DND-41 (cell line): ENCODE measurements at regions not wholly inside any gene's neighbourhood (a gene's known extent, or its start where the extent isn't known, plus 50 kb on each side); places are given as distances from the start of the nearest gene placed in this dataset.

Source experiments
- ATAC-seq: fragments of 200-7000 bp; cut with Tn5 transposase; 3 replicates; pipeline ENCODE4 v1.9.1; 2021; ENCODE audit warnings: low read depth; ENCODE audit not compliant: insufficient read depth
- DNase-seq: peaks from one replicate; pipeline ENCODE4 v3.0.0-alpha.2; 2020
- H2AFZ ChIP-seq: 2 replicates; pipeline ENCODE4 v1.6.0; 2012; ENCODE audit warnings: low read depth, low read length
- H3K27ac ChIP-seq: 2 replicates; pipeline ENCODE4 v1.5.1; 2012; ENCODE audit warnings: low read length, inconsistent platforms
- H3K27me3 ChIP-seq: fragments of 200-600 bp; sonication (generic); 2 replicates; pipeline ENCODE4 v1.6.0; 2012; ENCODE audit warnings: low read length, mild to moderate bottlenecking, inconsistent platforms; ENCODE audit not compliant: insufficient read depth, poor library complexity
- H3K36me3 ChIP-seq: 2 replicates; pipeline ENCODE4 v1.5.1; 2012; ENCODE audit warnings: low read length, inconsistent platforms; ENCODE audit not compliant: insufficient read depth
- H3K4me1 ChIP-seq: 2 replicates; pipeline ENCODE4 v1.5.1; 2012; ENCODE audit warnings: mild to moderate bottlenecking, low read length; ENCODE audit not compliant: insufficient read depth
- H3K4me2 ChIP-seq: 2 replicates; pipeline ENCODE4 v1.6.0; 2012; ENCODE audit warnings: mild to moderate bottlenecking, moderate library complexity, low read length, inconsistent platforms; ENCODE audit not compliant: insufficient read depth
- H3K4me3 ChIP-seq, 2 experiments: fragments of 200-600 bp in 1 of 2; shearing (Covaris generic) in 1 of 2; 2 replicates each; pipeline ENCODE4 v1.5.1; 2012 to 2016; ENCODE audit warnings: inconsistent platforms in 2 of 2, low read length in 2 of 2, mild to moderate bottlenecking in 2 of 2, low read depth in 1 of 2, moderate library complexity in 1 of 2
- H3K79me2 ChIP-seq: 2 replicates; pipeline ENCODE4 v1.6.0; 2012; ENCODE audit warnings: low read length, inconsistent platforms; ENCODE audit not compliant: insufficient read depth
- H3K9ac ChIP-seq: 2 replicates; pipeline ENCODE4 v1.6.0; 2012; ENCODE audit warnings: low read depth, mild to moderate bottlenecking, inconsistent platforms, low read length, moderate library complexity
- H3K9me3 ChIP-seq: 2 replicates; pipeline ENCODE4 v1.5.1; 2012; ENCODE audit warnings: low read length, moderate library complexity, mild to moderate bottlenecking, inconsistent platforms; ENCODE audit not compliant: insufficient read depth, severe bottlenecking
- H4K20me1 ChIP-seq: 2 replicates; pipeline ENCODE4 v1.6.0; 2012; ENCODE audit warnings: low read length; ENCODE audit not compliant: insufficient read depth
- EZH2 ChIP-seq: IDR thresholded peaks from 3 replicates; pipeline ENCODE4 v1.6.1; 2012; ENCODE audit warnings: borderline replicate concordance, low read depth, mild to moderate bottlenecking, moderate library complexity, low read length, inconsistent platforms; ENCODE audit not compliant: severe bottlenecking
- TF ChIP-seq, protein P1 (sequence below): IDR thresholded peaks from 2 replicates; pipeline ENCODE4 v1.5.1; 2012; ENCODE audit warnings: borderline replicate concordance, low read length, moderate library complexity, mild to moderate bottlenecking; ENCODE audit not compliant: poor library complexity, severe bottlenecking; ENCODE audit errors: extremely low read depth

DNA sequence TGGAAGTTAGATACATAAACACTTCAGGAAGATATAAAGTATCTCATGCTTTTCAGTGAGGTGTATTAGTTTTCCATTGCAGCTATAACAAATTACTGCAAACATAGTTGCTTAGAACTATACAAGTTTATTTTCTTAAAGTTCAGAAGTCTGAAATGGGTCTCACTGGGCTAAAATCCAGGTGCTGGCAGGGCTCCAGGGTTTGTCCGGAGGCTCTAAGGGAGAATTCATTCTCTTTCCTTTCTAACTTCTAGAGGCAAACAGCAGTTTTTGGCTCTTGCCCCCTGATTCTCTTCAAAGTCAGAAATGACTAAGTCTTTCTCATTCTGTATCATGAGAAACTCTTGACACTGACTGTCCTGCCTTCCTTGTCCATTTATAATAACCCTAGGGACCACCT lies 138.8 kb downstream of the AASDHPPT start:
- H3K27ac ChIP-seq = no peak overlapping the region
- no peak overlapping the region for H3K4me2 ChIP-seq
- no peak overlapping the region for H2AFZ ChIP-seq
- no peaks in the 10 kb centered on the region for H4K20me1 ChIP-seq
- H3K4me1 ChIP-seq = no peaks in the 10 kb centered on the region
- DNase-seq = no peak
- H3K4me3 ChIP-seq = no peak overlapping the region
- H3K27me3 ChIP-seq = no peaks in the 10 kb centered on the region
- H3K9ac ChIP-seq = no peak overlapping the region
- no peaks in the 10 kb centered on the region for H3K79me2 ChIP-seq
- ATAC-seq = no peak
- no peak for TF ChIP-seq EZH2
- TF ChIP-seq, protein P1, sequence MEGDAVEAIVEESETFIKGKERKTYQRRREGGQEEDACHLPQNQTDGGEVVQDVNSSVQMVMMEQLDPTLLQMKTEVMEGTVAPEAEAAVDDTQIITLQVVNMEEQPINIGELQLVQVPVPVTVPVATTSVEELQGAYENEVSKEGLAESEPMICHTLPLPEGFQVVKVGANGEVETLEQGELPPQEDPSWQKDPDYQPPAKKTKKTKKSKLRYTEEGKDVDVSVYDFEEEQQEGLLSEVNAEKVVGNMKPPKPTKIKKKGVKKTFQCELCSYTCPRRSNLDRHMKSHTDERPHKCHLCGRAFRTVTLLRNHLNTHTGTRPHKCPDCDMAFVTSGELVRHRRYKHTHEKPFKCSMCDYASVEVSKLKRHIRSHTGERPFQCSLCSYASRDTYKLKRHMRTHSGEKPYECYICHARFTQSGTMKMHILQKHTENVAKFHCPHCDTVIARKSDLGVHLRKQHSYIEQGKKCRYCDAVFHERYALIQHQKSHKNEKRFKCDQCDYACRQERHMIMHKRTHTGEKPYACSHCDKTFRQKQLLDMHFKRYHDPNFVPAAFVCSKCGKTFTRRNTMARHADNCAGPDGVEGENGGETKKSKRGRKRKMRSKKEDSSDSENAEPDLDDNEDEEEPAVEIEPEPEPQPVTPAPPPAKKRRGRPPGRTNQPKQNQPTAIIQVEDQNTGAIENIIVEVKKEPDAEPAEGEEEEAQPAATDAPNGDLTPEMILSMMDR = no peak
- H3K9me3 ChIP-seq = peaks cover 4% of the 10 kb centered on the region
- H3K36me3 ChIP-seq = no peaks in the 10 kb centered on the region

DNA sequence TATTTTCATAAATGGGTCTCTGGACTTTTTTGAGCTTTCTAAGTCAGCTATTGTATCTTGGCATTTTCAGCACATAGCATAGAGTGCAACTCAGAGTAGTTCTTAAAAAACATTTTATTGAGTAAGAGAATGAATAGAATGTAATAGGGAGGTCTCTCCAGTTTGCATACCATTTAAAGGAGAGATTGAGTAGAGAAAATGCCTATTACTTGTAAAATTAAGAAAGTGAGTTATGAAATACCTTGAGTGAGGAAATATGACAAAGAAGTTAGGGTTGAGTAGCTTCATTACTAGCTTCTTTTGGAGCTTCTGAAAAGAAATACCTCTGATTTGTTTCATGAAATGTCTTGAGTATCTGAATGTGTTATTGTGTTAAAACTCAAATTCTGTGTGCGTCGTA lies 140.0 kb downstream of the AASDHPPT start:
- no peaks in the 10 kb centered on the region for H4K20me1 ChIP-seq
- H3K9ac ChIP-seq = no peak overlapping the region
- DNase-seq (no peak), ATAC-seq (no peak)
- H2AFZ ChIP-seq = no peak overlapping the region
- H3K4me2 ChIP-seq = no peak overlapping the region
- no peak for TF ChIP-seq EZH2
- TF ChIP-seq, protein P1 = no peak
- H3K27me3 ChIP-seq = no peaks in the 10 kb centered on the region
- H3K4me1 ChIP-seq = no peaks in the 10 kb centered on the region
- no peaks in the 10 kb centered on the region for H3K36me3 ChIP-seq
- H3K79me2 ChIP-seq = no peaks in the 10 kb centered on the region
- no peak overlapping the region for H3K27ac ChIP-seq
- H3K4me3 ChIP-seq = no peak overlapping the region
- H3K9me3 ChIP-seq = peaks cover 13% of the 10 kb centered on the region

DNA sequence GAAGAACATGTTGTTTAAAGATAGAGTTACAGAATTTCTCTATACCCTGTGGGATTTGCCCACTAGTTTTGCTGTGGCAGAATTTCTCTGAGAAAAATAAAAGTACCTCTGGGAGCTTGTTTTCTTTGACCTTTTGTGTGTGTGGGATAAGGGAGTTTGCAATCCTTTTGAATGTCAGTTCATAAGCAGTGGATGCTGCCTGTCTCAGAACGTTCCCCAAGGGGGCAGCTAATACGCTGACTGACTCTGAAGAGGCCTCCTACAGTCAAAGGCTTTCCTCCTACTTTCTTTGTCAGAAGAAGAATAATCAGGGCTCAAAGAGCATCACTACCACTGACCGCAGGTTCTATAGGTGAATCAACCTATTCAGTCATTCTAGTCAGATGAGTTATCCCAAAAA lies 140.6 kb downstream of the AASDHPPT start:
- Histone ChIP-seq H3K27ac (no peak overlapping the region), H3K4me1 (no peaks in the 10 kb centered on the region), H3K9me3 (peaks cover 20% of the 10 kb centered on the region), H3K4me3 (no peak overlapping the region), H4K20me1 (no peaks in the 10 kb centered on the region), H3K79me2 (no peaks in the 10 kb centered on the region), H3K36me3 (no peaks in the 10 kb centered on the region), H3K27me3 (no peaks in the 10 kb centered on the region), H2AFZ (no peak overlapping the region), H3K9ac (no peak overlapping the region), H3K4me2 (no peak overlapping the region)
- no peak for TF ChIP-seq EZH2
- TF ChIP-seq, protein P1 = no peak
- ATAC-seq = no peak
- DNase-seq = no peak

DNA sequence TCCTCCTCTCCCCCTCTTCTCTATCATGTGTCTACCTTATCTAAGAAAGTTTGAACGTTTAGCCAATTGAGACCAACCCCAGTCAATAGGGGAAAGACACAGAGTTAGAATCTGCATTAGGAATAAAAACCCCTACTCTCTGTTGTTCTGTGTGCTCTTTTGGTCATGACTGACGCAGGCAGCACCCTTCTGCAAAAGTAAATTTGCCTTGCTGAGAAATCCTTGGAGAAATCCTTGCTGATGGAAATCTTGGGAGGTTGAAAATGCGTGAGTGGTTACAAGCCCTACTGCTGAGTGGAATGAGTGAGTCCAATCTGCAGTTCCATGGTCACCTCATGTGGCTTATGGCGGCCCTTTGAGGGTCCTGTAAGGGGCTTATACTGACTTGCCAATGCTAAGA lies 145.2 kb downstream of the AASDHPPT start:
- H3K9ac ChIP-seq = no peak overlapping the region
- H3K4me3 ChIP-seq = no peak overlapping the region
- no peaks in the 10 kb centered on the region for H3K36me3 ChIP-seq
- H4K20me1 ChIP-seq = no peaks in the 10 kb centered on the region
- no peaks in the 10 kb centered on the region for H3K79me2 ChIP-seq
- ATAC-seq (no peak), DNase-seq (no peak)
- H3K4me1 ChIP-seq = no peaks in the 10 kb centered on the region
- H2AFZ ChIP-seq = no peak overlapping the region
- TF ChIP-seq, protein P1 = no peak
- TF ChIP-seq EZH2 = no peak
- H3K27ac ChIP-seq = no peak overlapping the region
- peaks cover 37% of the 10 kb centered on the region for H3K9me3 ChIP-seq
- no peaks in the 10 kb centered on the region for H3K27me3 ChIP-seq
- H3K4me2 ChIP-seq = no peak overlapping the region
